HL-60 (cell line): ENCODE measurements at regions not wholly inside any gene's neighbourhood (a gene's known extent, or its start where the extent isn't known, plus 50 kb on each side); places are given as distances from the start of the nearest gene placed in this dataset.

ENCODE experiments used
- CTCF ChIP-seq: IDR thresholded peaks from one replicate; pipeline ENCODE4 v1.5.1; 2011; ENCODE audit warnings: low read length, control low read depth, inconsistent platforms; ENCODE audit not compliant: insufficient read depth
- GABPA ChIP-seq: IDR thresholded peaks from 2 replicates; pipeline ENCODE4 v1.6.1; 2012; ENCODE audit warnings: low read depth
- POLR2AphosphoS5 ChIP-seq: IDR thresholded peaks from 2 replicates; pipeline ENCODE4 v1.6.1; 2012; ENCODE audit warnings: low read depth
- REST ChIP-seq: IDR thresholded peaks from 2 replicates; pipeline ENCODE4 v1.6.1; 2012; ENCODE audit warnings: low read depth; ENCODE audit not compliant: insufficient replicate concordance
- SPI1 ChIP-seq: IDR thresholded peaks from 2 replicates; pipeline ENCODE4 v1.6.1; 2012; ENCODE audit warnings: low read depth, mild to moderate bottlenecking, borderline replicate concordance

GRCh38 chr13:22014469-22014868, 343.6 kb downstream of the FGF9 start:
- TF ChIP-seq REST (no peak), CTCF (no peak), POLR2AphosphoS5 (no peak), GABPA (no peak), SPI1 (no peak)
